ENCODE measurements at regions not wholly inside any gene's neighbourhood (a gene's known extent, or its start where the extent isn't known, plus 50 kb on each side); places are given as distances from the start of the nearest gene placed in this dataset.

GRCh38 chr7:152956006-152956405 is 196.5 kb downstream of the ACTR3B start:
- TF ChIP-seq CTCF (conservative IDR thresholded peaks at IDR 0.05 in 1 of 2, IDR thresholded peaks at IDR 0.05 in 1 of 2; ENCODE audit: extremely low read depth in 1 of 2, insufficient read depth in 1 of 2, low read depth in 1 of 2, low read length in 2 of 2) (no peak), EZH2 (IDR thresholded peaks at IDR 0.05; ENCODE audit: borderline replicate concordance, low read length) (no peak)
